Astrocyte (in vitro differentiated cells and primary cell): ENCODE measurements at regions not wholly inside any gene's neighbourhood (a gene's known extent, or its start where the extent isn't known, plus 50 kb on each side); places are given as distances from the start of the nearest gene placed in this dataset.

Experiments used
- DNase-seq: peaks from one replicate; pipeline ENCODE4 v3.0.0-alpha.2; 2010; ENCODE audit warnings: low read depth
- FAIRE-seq: peaks from 2 replicates; lab custom pipeline; 2011; peaks lifted over from hg19 to GRCh38; lab: Jason Lieb, UNC
- H2AFZ ChIP-seq: 2 replicates; pipeline ENCODE4 v1.6.0; 2012; ENCODE audit warnings: low read depth, low read length, inconsistent platforms
- H3K27ac ChIP-seq: 2 replicates; pipeline ENCODE4 v1.5.1; 2011; ENCODE audit warnings: low read depth, low read length, inconsistent platforms
- H3K27me3 ChIP-seq: 2 replicates; pipeline ENCODE4 v1.6.0; 2011; ENCODE audit warnings: low read length, inconsistent platforms; ENCODE audit not compliant: insufficient read depth
- H3K36me3 ChIP-seq: 2 replicates; pipeline ENCODE4 v1.5.1; 2011; ENCODE audit warnings: low read length, inconsistent platforms; ENCODE audit not compliant: insufficient read depth
- H3K4me1 ChIP-seq: 2 replicates; pipeline ENCODE4 v1.5.1; 2011; ENCODE audit warnings: low read length, inconsistent platforms; ENCODE audit not compliant: insufficient read depth
- H3K4me2 ChIP-seq: 2 replicates; pipeline ENCODE4 v1.6.0; 2012; ENCODE audit warnings: low read length, inconsistent platforms
- H3K4me3 ChIP-seq: 2 replicates; pipeline ENCODE4 v1.5.1; 2011; ENCODE audit warnings: low read depth, mild to moderate bottlenecking, low read length, inconsistent platforms; ENCODE audit not compliant: insufficient read depth
- H3K79me2 ChIP-seq: 2 replicates; pipeline ENCODE4 v1.6.0; 2012; ENCODE audit warnings: mild to moderate bottlenecking, low read length, inconsistent platforms; ENCODE audit not compliant: insufficient read depth
- H3K9ac ChIP-seq: 2 replicates; pipeline ENCODE4 v1.6.0; 2012; ENCODE audit warnings: mild to moderate bottlenecking, low read length, inconsistent platforms
- H3K9me3 ChIP-seq: 2 replicates; pipeline ENCODE4 v1.5.1; 2012; ENCODE audit warnings: low read depth, mild to moderate bottlenecking, low read length, inconsistent platforms; ENCODE audit not compliant: insufficient read depth
- H4K20me1 ChIP-seq: 2 replicates; pipeline ENCODE4 v1.6.0; 2012; ENCODE audit warnings: low read length, inconsistent platforms; ENCODE audit not compliant: insufficient read depth
- H3K27ac Mint-ChIP-seq: one replicate; pipeline ENCODE4 v1.8.0; 2021; ENCODE audit warnings: mild to moderate bottlenecking, mixed read lengths; ENCODE audit not compliant: unreplicated experiment
- H3K27me3 Mint-ChIP-seq: one replicate; pipeline ENCODE4 v1.8.0; 2021; ENCODE audit warnings: low read depth, mixed read lengths; ENCODE audit not compliant: unreplicated experiment
- H3K36me3 Mint-ChIP-seq: one replicate; pipeline ENCODE4 v1.8.0; 2021; ENCODE audit warnings: low read depth, mixed read lengths; ENCODE audit not compliant: unreplicated experiment
- H3K4me1 Mint-ChIP-seq: one replicate; pipeline ENCODE4 v1.8.0; 2021; ENCODE audit warnings: low read depth, mixed read lengths; ENCODE audit not compliant: unreplicated experiment
- H3K4me3 Mint-ChIP-seq: one replicate; pipeline ENCODE4 v1.8.0; 2021; ENCODE audit warnings: mild to moderate bottlenecking, moderate library complexity, mixed read lengths; ENCODE audit not compliant: unreplicated experiment
- H3K9me3 Mint-ChIP-seq: one replicate; pipeline ENCODE4 v1.8.0; 2021; ENCODE audit warnings: mild to moderate bottlenecking, mixed read lengths; ENCODE audit not compliant: unreplicated experiment
- EZH2 ChIP-seq: IDR thresholded peaks from 2 replicates; pipeline ENCODE4 v1.6.1; 2012; ENCODE audit warnings: mild to moderate bottlenecking, low read length, inconsistent platforms; ENCODE audit not compliant: insufficient read depth
- TF ChIP-seq, protein P1 (sequence below): IDR thresholded peaks from 2 replicates; pipeline ENCODE4 v1.5.1; 2011; ENCODE audit warnings: low read depth, mild to moderate bottlenecking, inconsistent platforms, low read length, moderate library complexity; ENCODE audit not compliant: insufficient read depth

DNA sequence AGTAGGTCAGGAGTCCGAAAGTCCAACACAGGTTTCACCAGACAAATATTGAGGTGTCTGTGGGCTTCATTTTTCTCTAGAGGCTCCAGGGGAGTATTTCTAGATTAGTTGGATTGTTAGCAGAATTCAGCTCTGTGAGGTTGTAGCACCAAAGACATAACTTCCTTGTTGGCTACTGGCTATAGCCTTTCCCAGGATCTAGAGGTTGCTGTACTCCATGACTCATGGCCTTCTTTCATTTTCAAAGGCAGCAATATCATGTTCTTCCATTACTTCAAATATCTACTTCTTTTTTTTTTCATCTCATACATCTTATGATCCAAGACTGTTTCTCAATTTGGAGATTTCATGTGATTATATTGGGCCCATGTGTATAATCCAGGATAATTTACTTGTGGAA is 404.0 kb upstream of the FAM174A start:
- Mint-ChIP-seq H3K27me3 (no peaks in the 10 kb centered on the region), H3K27ac (peak overlapping the region; percentile 21), H3K4me1 (peaks cover 2% of the 10 kb centered on the region), H3K9me3 (no peaks in the 10 kb centered on the region), H3K4me3 (no peak overlapping the region), H3K36me3 (no peaks in the 10 kb centered on the region)
- H3K9ac ChIP-seq, result no peak overlapping the region
- no peak for TF ChIP-seq EZH2
- TF ChIP-seq, protein P1, sequence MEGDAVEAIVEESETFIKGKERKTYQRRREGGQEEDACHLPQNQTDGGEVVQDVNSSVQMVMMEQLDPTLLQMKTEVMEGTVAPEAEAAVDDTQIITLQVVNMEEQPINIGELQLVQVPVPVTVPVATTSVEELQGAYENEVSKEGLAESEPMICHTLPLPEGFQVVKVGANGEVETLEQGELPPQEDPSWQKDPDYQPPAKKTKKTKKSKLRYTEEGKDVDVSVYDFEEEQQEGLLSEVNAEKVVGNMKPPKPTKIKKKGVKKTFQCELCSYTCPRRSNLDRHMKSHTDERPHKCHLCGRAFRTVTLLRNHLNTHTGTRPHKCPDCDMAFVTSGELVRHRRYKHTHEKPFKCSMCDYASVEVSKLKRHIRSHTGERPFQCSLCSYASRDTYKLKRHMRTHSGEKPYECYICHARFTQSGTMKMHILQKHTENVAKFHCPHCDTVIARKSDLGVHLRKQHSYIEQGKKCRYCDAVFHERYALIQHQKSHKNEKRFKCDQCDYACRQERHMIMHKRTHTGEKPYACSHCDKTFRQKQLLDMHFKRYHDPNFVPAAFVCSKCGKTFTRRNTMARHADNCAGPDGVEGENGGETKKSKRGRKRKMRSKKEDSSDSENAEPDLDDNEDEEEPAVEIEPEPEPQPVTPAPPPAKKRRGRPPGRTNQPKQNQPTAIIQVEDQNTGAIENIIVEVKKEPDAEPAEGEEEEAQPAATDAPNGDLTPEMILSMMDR, result no peak
- H3K9me3 ChIP-seq, result no peaks in the 10 kb centered on the region
- H3K27me3 ChIP-seq, result no peaks in the 10 kb centered on the region
- no peaks in the 10 kb centered on the region for H3K79me2 ChIP-seq
- no peak overlapping the region for H3K27ac ChIP-seq
- no peaks in the 10 kb centered on the region for H4K20me1 ChIP-seq
- DNase-seq, result peak; percentile 1
- no peaks in the 10 kb centered on the region for H3K4me1 ChIP-seq
- no peak for FAIRE-seq
- H3K36me3 ChIP-seq, result no peaks in the 10 kb centered on the region
- no peak overlapping the region for H3K4me2 ChIP-seq
- no peak overlapping the region for H3K4me3 ChIP-seq
- H2AFZ ChIP-seq, result no peak overlapping the region

DNA sequence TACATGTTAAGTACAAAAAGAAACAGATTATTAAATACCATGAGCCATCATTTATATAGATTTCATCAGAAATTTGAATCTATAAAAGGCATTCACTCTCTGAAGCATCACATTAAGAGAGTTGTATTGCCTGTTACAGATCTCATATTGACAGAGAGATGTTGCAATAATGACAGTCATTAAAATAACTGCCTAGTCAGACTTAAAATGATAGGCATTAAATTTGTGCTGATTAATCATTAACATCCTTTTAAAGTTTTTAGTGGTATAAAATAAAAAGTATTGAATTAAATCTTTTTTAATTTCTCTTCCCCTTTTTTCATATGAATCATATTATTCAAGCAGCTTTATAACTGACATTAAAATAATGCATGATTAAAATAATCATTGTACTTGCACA is 404.9 kb upstream of the FAM174A start:
- H3K9me3 ChIP-seq, result no peaks in the 10 kb centered on the region
- H3K27me3 ChIP-seq, result no peaks in the 10 kb centered on the region
- no peak overlapping the region for H3K4me3 ChIP-seq
- Mint-ChIP-seq H3K27ac (no peak overlapping the region), H3K9me3 (no peaks in the 10 kb centered on the region), H3K4me3 (no peak overlapping the region), H3K4me1 (peaks cover 2% of the 10 kb centered on the region), H3K36me3 (no peaks in the 10 kb centered on the region), H3K27me3 (no peaks in the 10 kb centered on the region)
- no peaks in the 10 kb centered on the region for H3K36me3 ChIP-seq
- no peak overlapping the region for H2AFZ ChIP-seq
- H3K4me1 ChIP-seq, result no peaks in the 10 kb centered on the region
- no peak overlapping the region for H3K27ac ChIP-seq
- H4K20me1 ChIP-seq, result no peaks in the 10 kb centered on the region
- H3K79me2 ChIP-seq, result no peaks in the 10 kb centered on the region
- no peak overlapping the region for H3K4me2 ChIP-seq
- no peak overlapping the region for H3K9ac ChIP-seq
- TF ChIP-seq, protein P1, result no peak
- TF ChIP-seq EZH2, result no peak
- FAIRE-seq (no peak), DNase-seq (no peak)

DNA sequence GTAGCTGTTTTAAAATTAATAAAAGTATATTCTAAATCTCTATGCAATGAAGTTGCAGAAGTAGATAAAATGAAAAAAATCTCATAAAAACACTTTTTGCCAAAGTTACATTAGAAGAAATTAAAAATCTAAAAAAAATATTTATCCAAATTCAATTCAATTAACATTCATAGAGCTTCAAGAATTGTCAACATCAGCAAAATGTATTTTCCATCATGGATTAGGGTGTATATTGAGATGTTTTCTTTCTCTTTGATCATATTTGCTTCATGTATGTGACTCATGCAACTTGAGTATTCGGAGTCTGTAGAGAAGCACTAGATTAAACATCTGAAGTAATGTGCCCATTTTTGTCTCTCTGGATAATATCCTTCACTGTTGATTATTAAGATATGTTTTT is 415.3 kb upstream of the FAM174A start:
- DNase-seq (no peak), FAIRE-seq (no peak)
- H3K9me3 Mint-ChIP-seq, result no peaks in the 10 kb centered on the region
- H3K27ac ChIP-seq, result no peak overlapping the region
- no peaks in the 10 kb centered on the region for H3K79me2 ChIP-seq
- TF ChIP-seq EZH2, result no peak
- TF ChIP-seq, protein P1, result no peak
- no peaks in the 10 kb centered on the region for H3K4me1 Mint-ChIP-seq
- H3K4me2 ChIP-seq, result no peak overlapping the region
- H3K4me3 ChIP-seq, result no peak overlapping the region
- H3K27ac Mint-ChIP-seq, result no peak overlapping the region
- H3K4me3 Mint-ChIP-seq, result no peak overlapping the region
- H3K9ac ChIP-seq, result no peak overlapping the region
- H3K36me3 Mint-ChIP-seq, result no peaks in the 10 kb centered on the region
- H3K4me1 ChIP-seq, result no peaks in the 10 kb centered on the region
- H2AFZ ChIP-seq, result no peak overlapping the region
- H3K27me3 Mint-ChIP-seq, result no peaks in the 10 kb centered on the region
- no peaks in the 10 kb centered on the region for H3K27me3 ChIP-seq
- no peaks in the 10 kb centered on the region for H4K20me1 ChIP-seq
- H3K9me3 ChIP-seq, result no peaks in the 10 kb centered on the region
- H3K36me3 ChIP-seq, result no peaks in the 10 kb centered on the region
